GM12878 (cell line): ENCODE measurements at regions not wholly inside any gene's neighbourhood (a gene's known extent, or its start where the extent isn't known, plus 50 kb on each side); places are given as distances from the start of the nearest gene placed in this dataset.

ENCODE experiments used
- CTCF ChIP-seq, 3 experiments: IDR thresholded peaks in 2 of 3; conservative IDR thresholded peaks in 1 of 3; 2 replicates each; pipeline ENCODE4 v1.5.1; 2011; ENCODE audit warnings: low read depth in 3 of 3, low read length in 3 of 3, mild to moderate bottlenecking in 3 of 3, control low read depth in 2 of 3, moderate library complexity in 2 of 3, inconsistent platforms in 1 of 3, mixed read lengths in 1 of 3; ENCODE audit not compliant: control insufficient read depth in 2 of 3, insufficient read depth in 1 of 3; ENCODE audit errors: extremely low read depth in 1 of 3
- POLR2A ChIP-seq: IDR thresholded peaks from 2 replicates; pipeline ENCODE4 v1.6.1; 2011; ENCODE audit warnings: low read depth, mild to moderate bottlenecking, low read length

- TF ChIP-seq POLR2A (no peak), CTCF (IDR thresholded peaks at IDR 0.05 in 2 of 3, conservative IDR thresholded peaks at IDR 0.05 in 1 of 3; ENCODE audit: control insufficient read depth in 2 of 3, extremely low read depth in 1 of 3, insufficient read depth in 1 of 3, low read depth in 3 of 3, low read length in 3 of 3) (no peak)
Observed at GRCh38 chr2:122570641-122571040, 815.2 kb downstream of the TSN start.
